Ishikawa (cell line): ENCODE measurements at regions not wholly inside any gene's neighbourhood (a gene's known extent, or its start where the extent isn't known, plus 50 kb on each side); places are given as distances from the start of the nearest gene placed in this dataset.

ENCODE experiments used
- EP300 ChIP-seq: IDR thresholded peaks from 2 replicates; pipeline ENCODE4 v1.6.1; 2012; ENCODE audit warnings: borderline replicate concordance
- FOXM1 ChIP-seq: IDR thresholded peaks from 2 replicates; pipeline ENCODE4 v1.6.1; 2012; ENCODE audit warnings: low read depth, borderline replicate concordance
- MAX ChIP-seq: IDR thresholded peaks from 2 replicates; pipeline ENCODE4 v1.6.1; 2012
- NFIC ChIP-seq: IDR thresholded peaks from 2 replicates; pipeline ENCODE4 v1.6.1; 2012
- RAD21 ChIP-seq: IDR thresholded peaks from 2 replicates; pipeline ENCODE4 v1.6.1; 2012; ENCODE audit warnings: low read depth
- REST ChIP-seq: IDR thresholded peaks from 2 replicates; pipeline ENCODE4 v1.6.1; 2012; ENCODE audit warnings: low read depth, mild to moderate bottlenecking
- TAF1 ChIP-seq: IDR thresholded peaks from 2 replicates; pipeline ENCODE4 v1.6.1; 2012; ENCODE audit warnings: low read depth, mild to moderate bottlenecking
- TCF12 ChIP-seq: IDR thresholded peaks from 2 replicates; pipeline ENCODE4 v1.6.1; 2012; ENCODE audit warnings: low read depth
- YY1 ChIP-seq: IDR thresholded peaks from 2 replicates; pipeline ENCODE4 v1.6.1; 2012; ENCODE audit warnings: low read depth

GRCh38 chr2:149871091-149871885 lies 283.7 kb upstream of the MMADHC start:
- TF ChIP-seq EP300 (no peak), REST (no peak), TAF1 (no peak), YY1 (no peak), NFIC (no peak), RAD21 (no peak), MAX (no peak), TCF12 (no peak), FOXM1 (no peak)
